ENCODE measurements at regions not wholly inside any gene's neighbourhood (a gene's known extent, or its start where the extent isn't known, plus 50 kb on each side); places are given as distances from the start of the nearest gene placed in this dataset.

- no peaks in the 10 kb centered on the region for H3K9me3 ChIP-seq (ENCODE audit: low read depth)
- no peaks in the 10 kb centered on the region for H3K27me3 ChIP-seq
- no peaks in the 10 kb centered on the region for H3K4me1 ChIP-seq (ENCODE audit: insufficient read depth)
- no peak overlapping the region for H2AFZ ChIP-seq
- TF ChIP-seq CTCF (IDR thresholded peaks at IDR 0.05; ENCODE audit: poor library complexity): no peak
- TF ChIP-seq EZH2phosphoT487 (IDR thresholded peaks at IDR 0.05; ENCODE audit: low read depth, severe bottlenecking, unreplicated experiment): no peak
- TF ChIP-seq EZH2 (IDR thresholded peaks at IDR 0.05; ENCODE audit: borderline replicate concordance): no peak
- WGBS (ENCODE audit: low lambda C conversion rate, missing lambda C conversion rate): 81% methylated on average over 3 of the region's 3 CpGs
- H4K20me1 ChIP-seq (ENCODE audit: insufficient read depth, poor library complexity, severe bottlenecking): no peaks in the 10 kb centered on the region
- no peak for DNase-seq (ENCODE audit: low spot score)
- no peak overlapping the region for H3K4me2 ChIP-seq
- H3K9me2 ChIP-seq (replicated peaks; ENCODE audit: insufficient read depth): no peaks in the 10 kb centered on the region
- H3K79me2 ChIP-seq: no peaks in the 10 kb centered on the region
- no peaks in the 10 kb centered on the region for H3K36me3 ChIP-seq (replicated peaks; ENCODE audit: insufficient read depth, low read depth)
- no peak overlapping the region for H3K27ac ChIP-seq
- no peak overlapping the region for H3K4me3 ChIP-seq
Measured at GRCh38 chr9:80147866-80148265, 576.1 kb downstream of the TLE4 start.

GRCh38 chr9:80146466-80146865, 574.7 kb downstream of the TLE4 start:
- Histone ChIP-seq H3K79me2 (no peaks in the 10 kb centered on the region), H3K9me2 (replicated peaks; ENCODE audit: insufficient read depth) (no peaks in the 10 kb centered on the region), H3K4me1 (ENCODE audit: insufficient read depth) (no peaks in the 10 kb centered on the region), H3K4me2 (no peak overlapping the region), H3K9me3 (ENCODE audit: low read depth) (no peaks in the 10 kb centered on the region), H3K4me3 (no peak overlapping the region), H3K27me3 (no peaks in the 10 kb centered on the region), H3K27ac (no peak overlapping the region), H3K36me3 (replicated peaks; ENCODE audit: insufficient read depth, low read depth) (no peaks in the 10 kb centered on the region), H4K20me1 (ENCODE audit: insufficient read depth, poor library complexity, severe bottlenecking) (no peaks in the 10 kb centered on the region), H2AFZ (no peak overlapping the region)
- 43% methylated on average over 1 of the region's 1 CpG for WGBS (ENCODE audit: low lambda C conversion rate, missing lambda C conversion rate)
- no peak for DNase-seq (ENCODE audit: low spot score)
- peak; percentile 34 for TF ChIP-seq CTCF (IDR thresholded peaks at IDR 0.05; ENCODE audit: poor library complexity)
- no peak for TF ChIP-seq EZH2phosphoT487 (IDR thresholded peaks at IDR 0.05; ENCODE audit: low read depth, severe bottlenecking, unreplicated experiment)

GRCh38 chr9:80144856-80145255, 573.1 kb downstream of the TLE4 start:
- Histone ChIP-seq H3K27me3 (no peaks in the 10 kb centered on the region), H3K36me3 (replicated peaks; ENCODE audit: insufficient read depth, low read depth) (no peaks in the 10 kb centered on the region), H3K9me2 (replicated peaks; ENCODE audit: insufficient read depth) (no peaks in the 10 kb centered on the region), H4K20me1 (ENCODE audit: insufficient read depth, poor library complexity, severe bottlenecking) (no peaks in the 10 kb centered on the region), H3K79me2 (no peaks in the 10 kb centered on the region), H3K4me1 (ENCODE audit: insufficient read depth) (no peaks in the 10 kb centered on the region), H2AFZ (no peak overlapping the region), H3K9me3 (ENCODE audit: low read depth) (no peaks in the 10 kb centered on the region), H3K4me2 (no peak overlapping the region), H3K4me3 (no peak overlapping the region), H3K27ac (no peak overlapping the region)
- 70% methylated on average over 2 of the region's 2 CpGs for WGBS (ENCODE audit: low lambda C conversion rate, missing lambda C conversion rate)
- TF ChIP-seq EZH2phosphoT487 (IDR thresholded peaks at IDR 0.05; ENCODE audit: low read depth, severe bottlenecking, unreplicated experiment): no peak
- no peak for TF ChIP-seq EZH2 (IDR thresholded peaks at IDR 0.05; ENCODE audit: borderline replicate concordance)
- TF ChIP-seq CTCF (IDR thresholded peaks at IDR 0.05; ENCODE audit: poor library complexity): no peak
- no peak for DNase-seq (ENCODE audit: low spot score)

- no peaks in the 10 kb centered on the region for H4K20me1 ChIP-seq (ENCODE audit: insufficient read depth, poor library complexity, severe bottlenecking)
- H3K79me2 ChIP-seq: no peaks in the 10 kb centered on the region
- 88% methylated on average over 2 of the region's 2 CpGs for WGBS (ENCODE audit: low lambda C conversion rate, missing lambda C conversion rate)
- H2AFZ ChIP-seq: no peak overlapping the region
- TF ChIP-seq EZH2 (IDR thresholded peaks at IDR 0.05; ENCODE audit: borderline replicate concordance) (no peak), EZH2phosphoT487 (IDR thresholded peaks at IDR 0.05; ENCODE audit: low read depth, severe bottlenecking, unreplicated experiment) (no peak), CTCF (IDR thresholded peaks at IDR 0.05; ENCODE audit: poor library complexity) (no peak)
- H3K4me3 ChIP-seq: no peak overlapping the region
- no peaks in the 10 kb centered on the region for H3K9me2 ChIP-seq (replicated peaks; ENCODE audit: insufficient read depth)
- no peaks in the 10 kb centered on the region for H3K9me3 ChIP-seq (ENCODE audit: low read depth)
- no peak for DNase-seq (ENCODE audit: low spot score)
- H3K27ac ChIP-seq: no peak overlapping the region
- H3K36me3 ChIP-seq (replicated peaks; ENCODE audit: insufficient read depth, low read depth): no peaks in the 10 kb centered on the region
- no peaks in the 10 kb centered on the region for H3K4me1 ChIP-seq (ENCODE audit: insufficient read depth)
- no peak overlapping the region for H3K4me2 ChIP-seq
- no peaks in the 10 kb centered on the region for H3K27me3 ChIP-seq
Measured at GRCh38 chr9:80144406-80144805, 572.6 kb downstream of the TLE4 start.

Data from hepatocyte (in vitro differentiated cells).